Subcutaneous abdominal adipose tissue (tissue), 5 donors: ENCODE measurements at regions not wholly inside any gene's neighbourhood (a gene's known extent, or its start where the extent isn't known, plus 50 kb on each side); places are given as distances from the start of the nearest gene placed in this dataset.

Experiments used
- H3K27ac ChIP-seq: one replicate; pipeline ENCODE4 v1.7.0; 2013; ENCODE audit warnings: low read depth, mild to moderate bottlenecking, inconsistent platforms, low read length, moderate library complexity
- H3K27me3 ChIP-seq, 5 donors: one replicate each; pipeline ENCODE4 v1.7.0; 2013; ENCODE audit warnings: low read length in 5 of 5, inconsistent platforms in 1 of 5; ENCODE audit not compliant: control insufficient read depth in 5 of 5, insufficient read depth in 4 of 5
- H3K36me3 ChIP-seq, 5 donors: one replicate each; pipeline ENCODE4 v1.7.0; 2013; ENCODE audit warnings: low read length in 5 of 5; ENCODE audit not compliant: control insufficient read depth in 5 of 5, insufficient read depth in 5 of 5
- H3K4me1 ChIP-seq, 5 donors: one replicate each; pipeline ENCODE4 v1.7.0; 2013; ENCODE audit warnings: low read length in 5 of 5, mild to moderate bottlenecking in 3 of 5, moderate library complexity in 1 of 5; ENCODE audit not compliant: control insufficient read depth in 5 of 5, insufficient read depth in 5 of 5
- H3K4me3 ChIP-seq, 5 donors: one replicate each; pipeline ENCODE4 v1.7.0; 2013; ENCODE audit warnings: low read length in 5 of 5, low read depth in 1 of 5
- H3K9ac ChIP-seq, 5 donors: one replicate each; pipeline ENCODE4 v1.7.0; 2013; ENCODE audit warnings: low read length in 5 of 5, mild to moderate bottlenecking in 4 of 5, moderate library complexity in 3 of 5
- H3K9me3 ChIP-seq, 5 donors: one replicate each; pipeline ENCODE4 v1.7.0; 2013; ENCODE audit warnings: low read length in 5 of 5; ENCODE audit not compliant: control insufficient read depth in 5 of 5
- donor health status: healthy.
- donor health status: healthy.
- donor health status: healthy.
- donor health status: healthy.
- donor health status: healthy.

DNA sequence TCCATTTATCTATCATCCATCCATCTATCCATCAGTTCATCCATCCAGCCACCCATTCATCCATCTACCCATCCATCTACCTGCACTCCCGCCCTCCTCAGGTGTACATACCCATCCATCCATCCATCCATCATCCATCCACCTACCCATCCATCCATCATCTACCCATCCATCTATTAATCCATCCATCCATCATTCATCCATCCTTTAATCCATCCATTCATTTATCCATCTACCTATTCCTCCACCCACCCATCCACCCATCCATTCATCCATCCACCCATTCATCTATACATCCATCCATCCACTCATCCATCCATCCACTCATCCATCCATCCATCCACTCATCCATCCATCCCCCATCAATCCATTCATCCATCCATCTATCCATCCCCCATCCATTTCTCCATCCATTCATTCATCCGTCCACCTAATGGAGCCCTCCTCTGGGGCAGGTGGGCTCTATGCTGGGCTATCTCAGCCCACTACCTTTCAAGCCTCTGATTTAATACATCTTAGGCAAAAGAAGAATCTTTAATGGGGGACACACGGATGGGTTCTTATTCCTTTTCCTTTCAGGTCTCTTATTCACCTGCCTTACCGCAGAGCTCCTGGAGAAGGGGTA is 178.9 kb downstream of the URI1 start:
- no peaks in the 10 kb centered on the region for H3K4me1 ChIP-seq
- no peak overlapping the region for H3K9ac ChIP-seq
- H3K4me3 ChIP-seq, result no peak overlapping the region

DNA sequence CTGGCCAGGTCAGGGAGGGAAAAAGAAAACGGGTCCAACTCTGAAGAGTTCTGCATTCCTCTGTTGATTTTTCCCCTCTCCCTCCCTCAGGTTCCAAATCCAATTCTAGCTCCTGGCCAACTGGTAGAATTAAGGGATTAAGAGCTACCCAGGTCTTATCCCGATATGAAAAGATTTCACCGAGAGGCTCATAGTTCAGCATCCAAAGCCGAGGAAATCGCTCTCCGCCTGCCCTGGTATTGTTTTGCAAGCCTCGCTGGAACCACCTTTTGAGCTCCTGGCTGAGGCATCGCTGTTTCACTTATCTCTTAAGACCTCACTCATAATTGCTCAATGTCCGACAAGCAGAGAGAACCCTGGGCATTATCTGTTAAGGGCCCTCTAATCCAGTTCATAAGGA is 180.4 kb downstream of the URI1 start:
- Histone ChIP-seq H3K9me3 (no peaks in the 10 kb centered on the region), H3K36me3 (no peaks in the 10 kb centered on the region), H3K27ac (no peak overlapping the region), H3K4me1 (no peaks in the 10 kb centered on the region), H3K9ac (no peak overlapping the region), H3K4me3 (no peak overlapping the region), H3K27me3 (peaks cover 0 to 13% (median 0%) of the 10 kb centered on the region in 5 donors)

More for the DNA sequence above, 178.9 kb downstream of the URI1 start:
- H3K36me3 ChIP-seq, result no peaks in the 10 kb centered on the region
- no peaks in the 10 kb centered on the region for H3K9me3 ChIP-seq
- H3K27ac ChIP-seq, result no peak overlapping the region
- peaks cover 0 to 16% (median 0%) of the 10 kb centered on the region in 5 donors for H3K27me3 ChIP-seq

DNA sequence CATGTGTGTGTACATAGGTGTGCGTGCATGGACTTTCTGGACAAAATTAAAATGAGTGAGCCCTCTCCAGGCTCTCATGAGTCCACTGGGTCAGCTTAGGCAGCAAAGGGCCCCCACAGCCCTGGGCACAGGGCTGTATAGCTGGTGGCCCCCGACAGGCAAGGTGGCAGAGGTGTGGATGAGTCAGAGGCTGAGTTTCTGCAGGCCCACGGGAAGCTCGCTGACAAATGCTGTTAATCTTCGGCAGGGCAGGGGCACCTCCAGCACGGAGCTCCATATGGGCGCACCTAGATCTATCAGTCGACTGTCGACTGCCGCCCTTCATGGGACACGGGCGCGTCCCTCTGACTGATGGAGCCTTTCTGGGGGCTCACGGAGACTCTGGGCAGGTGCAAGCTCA is 181.1 kb downstream of the URI1 start:
- H3K27me3 ChIP-seq, result peaks cover 0 to 13% (median 0%) of the 10 kb centered on the region in 5 donors
- H3K4me3 ChIP-seq, result no peak overlapping the region
- H3K27ac ChIP-seq, result no peak overlapping the region
- no peaks in the 10 kb centered on the region for H3K36me3 ChIP-seq
- no peaks in the 10 kb centered on the region for H3K9me3 ChIP-seq
- H3K9ac ChIP-seq, result no peak overlapping the region
- no peaks in the 10 kb centered on the region for H3K4me1 ChIP-seq

DNA sequence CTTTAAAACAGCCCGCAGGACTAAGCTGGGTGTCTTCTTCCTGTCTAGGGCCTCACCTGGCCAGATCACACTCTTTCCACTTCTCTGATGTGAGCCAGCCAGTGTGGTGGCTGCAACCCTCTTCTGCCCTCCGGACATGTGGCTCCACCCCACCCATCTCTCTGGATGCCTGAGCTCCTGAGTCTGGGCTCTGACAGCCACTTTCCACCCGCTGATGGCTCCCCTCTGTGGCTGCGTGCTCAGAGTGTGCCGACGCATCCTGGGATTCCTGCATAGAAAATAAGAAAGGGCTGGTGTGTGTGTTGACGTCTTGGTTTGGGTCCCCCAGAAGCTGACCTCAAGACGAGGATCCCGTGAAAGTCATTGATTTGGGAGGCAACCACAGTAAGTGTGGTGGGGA is 181.6 kb downstream of the URI1 start:
- H3K36me3 ChIP-seq, result no peaks in the 10 kb centered on the region
- no peaks in the 10 kb centered on the region for H3K4me1 ChIP-seq
- no peak overlapping the region for H3K9ac ChIP-seq
- no peak overlapping the region for H3K4me3 ChIP-seq
- H3K9me3 ChIP-seq, result no peaks in the 10 kb centered on the region
- peaks cover 0 to 13% (median 0%) of the 10 kb centered on the region in 5 donors for H3K27me3 ChIP-seq
- no peak overlapping the region for H3K27ac ChIP-seq

DNA sequence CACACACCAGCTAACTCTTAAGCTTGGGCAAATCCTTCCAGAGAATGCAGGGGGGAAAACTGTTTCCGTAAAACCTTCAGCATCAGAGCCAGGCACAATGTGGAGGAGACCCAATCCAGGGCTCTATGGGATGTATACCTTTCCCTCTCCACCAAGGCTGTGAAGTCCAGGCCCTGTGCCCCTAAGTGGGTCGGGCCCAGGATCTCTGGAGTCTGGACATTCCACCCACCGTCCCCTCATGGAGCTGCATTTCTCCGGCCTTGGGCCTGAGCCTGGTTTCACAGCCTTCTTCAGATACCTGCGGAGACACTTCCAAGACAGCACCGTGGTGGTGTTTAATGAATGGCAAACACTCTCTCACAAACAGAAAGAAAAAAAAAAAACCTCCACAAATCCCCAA is 186.2 kb downstream of the URI1 start:
- Histone ChIP-seq H3K4me3 (no peak overlapping the region), H3K36me3 (no peaks in the 10 kb centered on the region), H3K27ac (no peak overlapping the region), H3K4me1 (no peaks in the 10 kb centered on the region), H3K9ac (no peak overlapping the region), H3K9me3 (peaks cover 0 to 4% (median 0%) of the 10 kb centered on the region in 5 donors), H3K27me3 (peaks cover 0 to 5% (median 0%) of the 10 kb centered on the region in 5 donors)

DNA sequence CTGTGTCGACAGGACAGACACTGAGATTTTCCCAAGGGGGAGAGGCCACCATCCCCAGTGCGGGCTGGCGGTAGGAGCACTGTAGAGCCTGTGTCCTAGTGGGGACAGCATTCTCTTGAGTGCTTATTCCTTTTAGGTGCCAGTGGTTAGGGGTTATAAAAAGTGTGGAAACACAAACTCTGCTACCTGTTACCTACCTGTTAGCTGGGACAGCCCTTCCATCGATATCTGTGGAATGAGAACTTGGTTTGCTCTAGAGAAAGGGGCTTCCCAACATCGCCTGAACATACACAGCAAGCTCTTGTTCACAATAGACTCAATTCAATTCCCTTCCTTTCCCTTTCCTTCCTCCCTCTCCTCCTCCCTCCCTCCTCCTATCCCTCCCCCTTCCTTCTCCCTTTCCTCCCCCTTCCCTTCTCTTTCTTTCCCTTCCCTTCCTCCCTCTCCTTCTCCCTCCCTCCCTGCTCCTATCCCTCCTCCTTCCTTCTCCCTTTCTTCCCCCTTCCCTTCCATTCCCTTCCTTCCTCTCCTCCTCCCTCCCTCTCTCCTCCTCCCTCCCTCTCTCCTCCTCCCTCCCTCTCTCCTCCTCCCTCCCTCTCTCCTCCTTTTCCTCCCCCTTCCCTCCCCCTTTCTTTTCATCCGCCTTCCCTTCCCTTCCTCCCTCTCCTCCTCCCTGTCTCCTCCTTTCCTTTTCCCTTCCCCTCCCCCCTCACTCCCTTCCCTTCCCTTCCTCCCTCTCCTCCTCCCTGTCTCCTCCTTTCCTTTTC is 188.5 kb downstream of the URI1 start:
- Histone ChIP-seq H3K4me3 (no peak overlapping the region), H3K4me1 (no peaks in the 10 kb centered on the region), H3K9me3 (peaks cover 0 to 4% (median 0%) of the 10 kb centered on the region in 5 donors), H3K36me3 (no peaks in the 10 kb centered on the region), H3K9ac (no peak overlapping the region), H3K27ac (no peak overlapping the region), H3K27me3 (no peaks in the 10 kb centered on the region)

DNA sequence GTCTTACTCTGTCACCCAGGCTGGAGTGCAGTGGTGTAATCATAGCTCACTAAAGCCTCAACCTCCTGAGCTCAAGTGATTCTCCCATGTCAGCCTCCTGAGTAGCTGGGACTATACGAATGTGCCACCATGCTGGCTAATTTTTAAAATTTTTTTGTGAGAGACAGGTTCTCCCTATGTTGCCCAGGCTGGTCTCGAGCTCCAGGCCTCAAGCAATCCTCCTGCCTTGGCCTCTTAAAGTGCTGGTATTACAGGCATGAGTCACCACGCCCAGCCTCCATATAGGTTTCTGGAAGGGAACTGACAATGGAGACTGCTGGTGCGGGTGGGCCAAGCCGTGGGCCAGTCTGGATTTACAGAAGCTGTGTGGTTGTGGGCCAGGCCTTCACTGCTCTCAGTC is 189.2 kb downstream of the URI1 start:
- Histone ChIP-seq H3K9me3 (peaks cover 0 to 4% (median 0%) of the 10 kb centered on the region in 5 donors), H3K36me3 (no peaks in the 10 kb centered on the region), H3K9ac (no peak overlapping the region), H3K4me3 (no peak overlapping the region), H3K27me3 (no peaks in the 10 kb centered on the region), H3K27ac (no peak overlapping the region), H3K4me1 (no peaks in the 10 kb centered on the region)

DNA sequence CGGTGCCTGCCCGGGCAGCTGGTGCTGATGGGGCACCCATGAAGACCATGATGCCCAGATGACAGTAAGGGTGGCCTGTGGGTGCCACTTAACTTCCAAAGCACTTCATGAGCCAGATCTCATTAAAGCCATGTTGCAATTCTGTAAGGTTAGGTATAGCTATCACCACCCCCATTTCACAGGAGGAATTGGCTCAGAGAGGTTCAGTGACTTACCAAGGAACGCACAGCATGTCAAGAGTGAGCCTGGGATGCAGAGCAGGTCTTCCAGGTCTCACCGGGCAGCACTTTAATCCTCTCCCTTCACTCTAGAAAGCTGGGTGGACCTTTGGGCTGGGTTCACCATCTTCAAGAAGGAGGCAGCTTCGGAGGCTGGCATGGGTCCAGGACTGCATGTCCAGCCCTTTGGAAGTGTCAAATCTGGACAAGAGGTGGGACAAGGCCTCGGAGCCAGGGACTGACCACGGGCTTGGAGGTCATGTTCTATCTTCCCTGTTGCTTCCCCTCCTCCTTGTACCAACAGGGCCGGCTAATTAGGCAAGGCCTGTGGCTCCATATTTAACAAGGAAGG is 189.8 kb downstream of the URI1 start:
- Histone ChIP-seq H3K27me3 (no peaks in the 10 kb centered on the region), H3K9me3 (peaks cover 0 to 4% (median 0%) of the 10 kb centered on the region in 5 donors), H3K4me1 (no peaks in the 10 kb centered on the region), H3K4me3 (no peak overlapping the region), H3K27ac (no peak overlapping the region), H3K9ac (no peak overlapping the region), H3K36me3 (no peaks in the 10 kb centered on the region)

DNA sequence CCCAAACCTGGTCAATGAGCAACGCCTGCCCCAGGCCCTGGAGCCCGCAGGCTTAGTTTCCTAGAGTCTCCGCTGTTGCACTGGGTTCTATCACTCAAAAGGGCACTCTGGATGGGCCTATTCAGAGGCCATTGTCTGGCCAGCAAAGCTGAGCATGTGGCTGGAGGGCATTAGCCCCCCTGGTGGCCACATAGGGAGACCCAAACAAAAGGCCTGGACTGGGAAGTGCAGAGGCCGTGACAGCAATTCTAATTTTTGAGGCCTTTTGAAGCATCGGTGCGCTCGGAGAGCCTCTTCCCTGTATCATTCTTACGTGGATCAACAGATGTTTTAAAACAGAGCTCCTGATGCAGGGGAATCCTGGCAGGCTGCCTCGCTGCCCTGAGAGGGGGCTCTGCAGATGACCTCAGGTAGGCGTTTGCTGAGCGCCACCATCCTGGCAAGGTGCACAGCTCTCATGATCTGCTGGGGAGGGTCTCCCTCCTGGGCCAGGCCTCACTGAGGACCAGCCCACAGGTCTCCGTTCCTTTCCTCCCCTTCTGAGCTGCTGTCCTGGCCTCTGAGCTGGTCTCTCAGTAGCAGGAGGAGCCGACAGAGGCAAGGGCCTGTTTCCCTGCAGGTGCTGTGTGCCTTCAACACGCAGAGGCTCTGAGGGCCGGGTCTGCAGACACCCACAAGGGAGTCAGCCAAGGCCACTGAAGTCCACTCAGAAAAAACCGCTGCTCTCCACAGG is 190.5 kb downstream of the URI1 start:
- Histone ChIP-seq H3K27ac (no peak overlapping the region), H3K9ac (no peak overlapping the region), H3K27me3 (no peaks in the 10 kb centered on the region), H3K4me3 (no peak overlapping the region), H3K9me3 (peaks cover 0 to 4% (median 0%) of the 10 kb centered on the region in 5 donors), H3K4me1 (no peaks in the 10 kb centered on the region), H3K36me3 (no peaks in the 10 kb centered on the region)

DNA sequence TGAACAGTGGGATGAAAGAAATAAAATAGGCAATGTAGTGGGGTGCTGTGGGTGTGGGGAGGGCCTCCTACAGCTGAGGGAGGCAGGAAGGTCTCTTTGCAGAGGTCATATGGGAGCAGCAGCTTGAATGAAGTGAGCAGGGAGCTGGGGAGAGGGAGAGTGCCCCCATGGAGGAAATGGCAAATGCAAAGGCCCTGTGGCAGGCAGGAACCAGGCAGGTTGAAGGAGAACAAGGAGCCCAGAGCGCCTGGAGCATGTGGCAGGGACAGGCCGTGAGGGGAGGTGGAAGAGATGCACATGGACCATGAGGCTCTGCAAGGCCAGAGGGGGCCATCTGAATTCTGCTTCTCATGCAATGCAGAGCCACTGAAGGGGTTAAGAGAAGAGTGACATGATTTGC is 191.8 kb downstream of the URI1 start:
- no peak overlapping the region for H3K9ac ChIP-seq
- peaks cover 0 to 4% (median 0%) of the 10 kb centered on the region in 5 donors for H3K9me3 ChIP-seq
- no peaks in the 10 kb centered on the region for H3K36me3 ChIP-seq
- no peak overlapping the region for H3K4me3 ChIP-seq
- H3K27me3 ChIP-seq, result no peaks in the 10 kb centered on the region
- H3K4me1 ChIP-seq, result no peaks in the 10 kb centered on the region
- H3K27ac ChIP-seq, result no peak overlapping the region
